Common myeloid progenitor, CD34-positive (primary cell): ENCODE measurements at regions not wholly inside any gene's neighbourhood (a gene's known extent, or its start where the extent isn't known, plus 50 kb on each side); places are given as distances from the start of the nearest gene placed in this dataset.
"Not testable (repeated sequence)": the region's sequence is repeated elsewhere in the genome, so short reads cannot be mapped to it uniquely, and the experiment has no call there.

Source experiments
- CTCF ChIA-PET: fragments of 350-600 bp; sonication (Branson Sonifier 250); formaldehyde crosslinking; loops from one replicate; lab custom pipeline; 2021; ENCODE audit warnings: antibody characterized with exemption; lab: Charles Lee
- POLR2A ChIA-PET: fragments of 350-600 bp; sonication (Branson Sonifier 250); formaldehyde crosslinking; loops from one replicate; lab custom pipeline; 2021; ENCODE audit warnings: antibody characterized with exemption; lab: Charles Lee
- DNase-seq, 3 donors: peaks; one replicate each; pipeline versions ENCODE4 v3.0.0 to v3.0.0-alpha.2; 2013
- H3K27ac ChIP-seq, 2 experiments: 1 replicate in 1 of 2; 2 replicates in 1 of 2; pipeline ENCODE4 v1.7.0; 2013; ENCODE audit warnings: inconsistent platforms in 2 of 2, low read length in 2 of 2, mild to moderate bottlenecking in 2 of 2, low read depth in 1 of 2, moderate library complexity in 1 of 2; ENCODE audit not compliant: severe bottlenecking in 2 of 2, insufficient read depth in 1 of 2, poor library complexity in 1 of 2
- H3K27me3 ChIP-seq, 5 experiments: replicated peaks in 2 of 5; 1 replicate in 3 of 5; 2 replicates in 2 of 5; pipeline versions ENCODE4 v1.6.1 to v1.7.0; 2013; ENCODE audit warnings: low read length in 4 of 5, mild to moderate bottlenecking in 2 of 5, moderate library complexity in 2 of 5, inconsistent platforms in 1 of 5; ENCODE audit not compliant: insufficient read depth in 5 of 5, control insufficient read depth in 4 of 5
- H3K36me3 ChIP-seq, 4 experiments: 1 replicate in 2 of 4; 2 replicates in 2 of 4; pipeline versions ENCODE4 v1.6.1 to v1.7.0; 2013; ENCODE audit warnings: low read length in 3 of 4, control low read depth in 1 of 4, mild to moderate bottlenecking in 1 of 4; ENCODE audit not compliant: control insufficient read depth in 4 of 4, insufficient read depth in 4 of 4
- H3K4me1 ChIP-seq, 4 experiments: 1 replicate in 3 of 4; 2 replicates in 1 of 4; pipeline versions ENCODE4 v1.6.1 to v1.7.1; 2013; ENCODE audit warnings: low read length in 3 of 4, mild to moderate bottlenecking in 3 of 4, control low read depth in 1 of 4, inconsistent platforms in 1 of 4, moderate library complexity in 1 of 4; ENCODE audit not compliant: control insufficient read depth in 4 of 4, insufficient read depth in 4 of 4; ENCODE audit errors: control extremely low read depth in 1 of 4
- H3K4me3 ChIP-seq, 7 experiments: 1 replicate in 4 of 7; 2 replicates in 3 of 7; pipeline versions ENCODE4 v1.5.1 to v1.7.0; 2013; ENCODE audit warnings: mild to moderate bottlenecking in 7 of 7, low read length in 6 of 7, moderate library complexity in 6 of 7, inconsistent platforms in 2 of 7, low read depth in 2 of 7, control low read depth in 1 of 7; ENCODE audit not compliant: insufficient read depth in 4 of 7, control insufficient read depth in 1 of 7; ENCODE audit errors: extremely low read depth in 1 of 7
- H3K9me3 ChIP-seq, 5 experiments: 1 replicate in 4 of 5; 2 replicates in 1 of 5; pipeline versions ENCODE4 v1.6.1 to v1.7.1; 2013; ENCODE audit warnings: low read length in 4 of 5, mild to moderate bottlenecking in 2 of 5, inconsistent platforms in 1 of 5, low read depth in 1 of 5, moderate library complexity in 1 of 5; ENCODE audit not compliant: control insufficient read depth in 4 of 5, insufficient read depth in 2 of 5; ENCODE audit errors: control extremely low read depth in 1 of 5
- WGBS: methylation state at CpG from one replicate; pipeline ENCODE4 v1.1.5; 2013; ENCODE audit not compliant: insufficient coverage; 5-methylcytosine and 5-hydroxymethylcytosine counted together

GRCh38 chr16:10261077-10261476 is 78.8 kb upstream of the GRIN2A start:
- CTCF ChIA-PET, result no interaction called here
- no peaks in the 10 kb centered on the region for H3K36me3 ChIP-seq
- no peaks in the 10 kb centered on the region for H3K9me3 ChIP-seq
- H3K4me1 ChIP-seq, result peaks cover 0 to 4% (median 0%) of the 10 kb centered on the region in 4 experiments
- POLR2A ChIA-PET, result no interaction called here
- WGBS, result 96% methylated on average over 11 of the region's 11 CpGs
- no peaks in the 10 kb centered on the region for H3K27me3 ChIP-seq
- no peak overlapping the region for H3K27ac ChIP-seq
- no peak overlapping the region for H3K4me3 ChIP-seq
- DNase-seq, result no peak

DNA sequence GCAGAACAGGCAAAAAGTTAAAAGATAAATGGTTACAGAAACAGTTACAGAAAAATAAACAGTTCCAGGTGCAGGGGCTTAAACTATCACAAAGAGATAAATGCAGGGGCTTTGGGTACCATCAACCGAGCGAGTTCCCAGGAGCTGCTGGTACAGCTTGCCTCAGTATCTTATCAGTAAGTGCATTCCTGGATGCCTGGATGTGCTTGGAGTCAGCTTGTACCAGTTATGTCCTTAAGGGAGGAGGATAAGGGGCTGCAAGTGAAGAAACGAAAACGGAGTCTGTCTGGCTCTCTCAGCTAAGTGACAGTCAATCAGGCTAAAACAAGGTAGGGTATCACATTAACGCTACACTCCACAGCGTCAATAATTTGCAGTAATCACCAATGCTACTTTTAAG is 79.3 kb upstream of the GRIN2A start:
- H3K27me3 ChIP-seq, H3K4me1 ChIP-seq, DNase-seq, H3K36me3 ChIP-seq, H3K27ac ChIP-seq, H3K4me3 ChIP-seq, CTCF ChIA-PET, POLR2A ChIA-PET, H3K9me3 ChIP-seq: not testable (repeated sequence)
- WGBS, result 75% methylated on average over 2 of the region's 6 CpGs

DNA sequence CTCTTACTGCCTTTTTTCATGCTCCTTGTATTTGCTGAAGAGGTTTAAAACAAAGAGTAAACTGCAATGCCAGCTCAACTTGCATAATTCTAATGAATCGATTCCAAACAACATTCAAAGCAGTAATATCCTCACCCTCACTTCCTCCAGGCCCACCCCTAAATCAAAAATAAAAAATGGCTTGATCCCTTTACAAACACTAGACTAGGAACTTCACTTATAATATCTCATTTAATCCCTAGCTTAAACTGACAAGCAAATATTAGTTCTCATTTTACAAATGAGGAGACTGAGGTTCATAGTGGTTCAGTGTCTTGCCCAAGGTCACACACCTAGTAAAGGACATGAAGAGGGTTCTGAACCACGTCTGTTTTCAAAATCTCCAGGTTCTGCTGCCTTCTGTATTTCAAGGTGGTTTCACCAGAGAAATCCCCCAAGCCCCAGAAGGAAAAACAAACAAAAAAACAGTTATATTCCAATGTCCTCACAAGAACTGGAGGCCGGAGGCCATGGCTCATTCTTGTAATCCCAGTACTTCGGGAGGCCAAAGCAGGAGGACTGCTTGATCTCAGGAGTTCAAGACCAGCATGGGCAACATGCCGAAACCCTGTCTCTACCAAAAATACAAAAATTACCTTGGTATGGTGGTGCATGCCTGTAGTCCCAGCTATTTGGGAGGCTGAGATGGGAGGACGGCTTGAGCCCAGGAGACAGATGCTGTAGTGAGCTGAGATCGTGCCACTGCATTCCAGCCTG is 80.3 kb upstream of the GRIN2A start:
- H3K27ac ChIP-seq, result no peak overlapping the region
- no peaks in the 10 kb centered on the region for H3K9me3 ChIP-seq
- no peaks in the 10 kb centered on the region for H3K36me3 ChIP-seq
- DNase-seq, result no peak
- ChIA-PET POLR2A (no interaction called here), CTCF (no interaction called here)
- H3K4me3 ChIP-seq, result no peak overlapping the region
- H3K27me3 ChIP-seq, result no peaks in the 10 kb centered on the region
- WGBS, result 95% methylated on average over 4 of the region's 7 CpGs
- H3K4me1 ChIP-seq, result no peaks in the 10 kb centered on the region

DNA sequence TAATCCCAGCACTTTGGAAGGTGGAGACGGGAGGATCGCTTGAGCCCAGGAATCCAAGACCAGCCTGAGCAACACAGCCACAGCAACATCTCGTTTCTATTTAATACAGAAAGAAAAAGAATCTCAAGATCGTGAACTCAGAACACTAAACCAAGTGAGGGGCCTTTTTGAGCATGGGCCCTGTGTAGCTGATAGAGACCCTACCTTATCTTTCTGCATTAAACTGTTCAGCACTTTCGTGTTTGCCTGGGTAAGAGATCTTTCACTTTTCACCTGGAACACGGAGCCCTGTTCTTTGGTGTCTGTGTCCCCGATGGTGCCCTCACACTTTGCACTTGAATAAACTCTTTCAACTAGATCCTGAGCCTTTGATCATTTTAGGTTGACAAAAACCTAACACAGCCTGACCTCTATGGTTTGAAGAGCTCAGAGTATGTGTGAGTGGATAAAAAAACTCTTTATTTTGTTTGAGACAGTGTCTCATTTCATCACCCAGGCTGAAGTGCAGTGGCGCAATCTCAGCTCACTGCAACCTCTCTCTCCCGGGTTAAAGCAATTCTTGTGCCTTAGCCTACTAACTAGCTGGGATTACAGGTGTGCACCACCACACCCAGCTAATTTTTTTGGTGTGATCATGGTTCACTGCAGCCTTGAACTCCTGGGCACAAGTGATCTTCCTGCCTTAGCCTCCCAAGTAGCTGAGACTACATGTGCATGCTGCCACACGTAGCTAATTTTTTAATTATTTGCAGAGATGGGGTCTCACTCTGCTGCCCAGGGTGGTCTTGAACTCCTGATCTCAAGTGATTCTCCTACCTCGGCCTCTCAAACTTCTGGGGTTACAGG is 83.8 kb upstream of the GRIN2A start:
- Histone ChIP-seq H3K4me1 (no peaks in the 10 kb centered on the region), H3K36me3 (no peaks in the 10 kb centered on the region), H3K9me3 (no peaks in the 10 kb centered on the region), H3K27ac (no peak overlapping the region), H3K4me3 (no peak overlapping the region), H3K27me3 (no peaks in the 10 kb centered on the region)
- whole genome bisulfite sequencing, result 90% methylated on average over 7 of the region's 11 CpGs
- DNase-seq, result no peak
- ChIA-PET CTCF (interaction anchor here (1.1 kb wide), 1 partner anchor 10 kb away, joined by 4 read pairs; no protein-coding TSS in a partner anchor), POLR2A (no interaction called here)

- CTCF ChIA-PET, result interaction anchor here (1.1 kb wide), 1 partner anchor 11 kb away, joined by 4 read pairs; no protein-coding TSS in a partner anchor
- Histone ChIP-seq H3K9me3 (no peaks in the 10 kb centered on the region), H3K27ac (no peak overlapping the region), H3K4me3 (no peak overlapping the region), H3K36me3 (no peaks in the 10 kb centered on the region), H3K4me1 (no peaks in the 10 kb centered on the region), H3K27me3 (no peaks in the 10 kb centered on the region)
- DNase-seq, result no peak
- POLR2A ChIA-PET, result no interaction called here
- 96% methylated on average over 4 of the region's 5 CpGs for WGBS
Measured at GRCh38 chr16:10266809-10267208, 84.6 kb upstream of the GRIN2A start.

DNA sequence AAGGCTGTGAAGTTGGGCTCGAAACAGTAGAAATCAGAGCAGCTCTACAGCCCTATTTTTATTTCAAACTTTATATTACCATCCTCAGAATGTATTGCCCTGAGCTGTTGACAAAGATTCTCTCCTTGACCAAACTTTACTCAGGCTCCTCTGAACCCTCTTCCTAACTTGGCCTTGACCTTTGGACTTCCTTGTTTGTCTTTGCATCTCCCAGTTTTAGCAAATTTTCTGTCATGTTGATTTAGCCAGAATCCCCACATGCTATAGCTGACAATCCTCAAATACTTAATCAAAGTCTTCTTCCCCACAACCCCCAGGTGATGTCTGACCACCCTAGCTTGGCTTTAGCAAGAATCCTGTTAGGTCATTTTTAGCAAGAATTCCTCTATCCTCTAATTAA is 87.4 kb upstream of the GRIN2A start:
- peaks cover 0 to 4% (median 0%) of the 10 kb centered on the region in 5 experiments for H3K9me3 ChIP-seq
- CTCF ChIA-PET, result no interaction called here
- no peak overlapping the region for H3K27ac ChIP-seq
- DNase-seq, result no peak
- H3K4me3 ChIP-seq, result no peak overlapping the region
- 83% methylated on average over 1 of the region's 1 CpG for WGBS
- no peaks in the 10 kb centered on the region for H3K27me3 ChIP-seq
- H3K36me3 ChIP-seq, result no peaks in the 10 kb centered on the region
- H3K4me1 ChIP-seq, result no peaks in the 10 kb centered on the region
- POLR2A ChIA-PET, result interaction anchor here (0.5 kb wide), 1 partner anchor 525 kb away, joined by 6 read pairs; no protein-coding TSS in a partner anchor
